ENCODE measurements at regions not wholly inside any gene's neighbourhood (a gene's known extent, or its start where the extent isn't known, plus 50 kb on each side); places are given as distances from the start of the nearest gene placed in this dataset.
A peak's percentile ranks its signal among the peaks of the same experiment; 100 is the strongest.
"Not testable (repeated sequence)": the region's sequence is repeated elsewhere in the genome, so short reads cannot be mapped to it uniquely, and the experiment has no call there.

DNA sequence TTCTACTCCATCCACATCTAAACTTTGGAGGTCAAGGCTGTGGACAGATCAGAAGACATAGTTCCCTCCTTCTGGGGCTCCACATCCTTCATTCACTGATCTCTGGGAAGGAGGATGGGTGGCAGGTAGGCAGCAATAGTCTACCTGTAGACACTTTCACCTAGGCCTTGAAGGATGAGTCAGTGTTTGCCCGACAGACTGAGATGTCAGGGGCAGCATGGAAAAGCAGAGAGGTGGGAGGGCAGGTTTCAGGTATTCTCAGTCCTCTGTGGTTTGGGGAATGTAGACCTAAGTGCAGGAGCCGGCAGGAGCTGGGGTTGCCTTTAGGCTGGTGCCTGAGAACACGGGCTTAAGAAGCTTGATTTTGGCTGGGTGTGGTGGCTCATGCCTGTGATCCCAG is 171.9 kb upstream of the ZNF267 start:
- DNase-seq (ENCODE audit: low read depth) = no peak

DNA sequence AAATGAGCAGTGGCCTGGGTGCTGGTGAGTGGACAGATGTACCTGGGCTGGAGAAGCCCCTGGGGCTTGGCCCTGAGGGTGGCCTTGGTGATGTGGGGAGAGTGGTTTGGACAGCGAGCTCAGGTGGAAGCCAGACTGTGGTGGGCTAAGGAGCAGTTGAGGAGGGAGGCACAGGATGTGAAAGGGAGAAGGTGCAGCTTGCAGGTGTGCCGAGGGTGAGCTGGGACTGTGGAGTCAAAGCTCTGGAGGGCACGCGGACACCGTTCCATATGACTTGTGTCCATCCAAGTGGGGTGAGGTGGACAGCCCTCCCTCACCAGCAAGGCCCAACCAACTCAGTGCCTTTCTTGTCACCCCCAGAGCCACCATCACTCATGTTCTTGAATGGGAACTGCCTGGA is 170.8 kb upstream of the ZNF267 start:
- DNase-seq (ENCODE audit: low read depth) = no peak

DNA sequence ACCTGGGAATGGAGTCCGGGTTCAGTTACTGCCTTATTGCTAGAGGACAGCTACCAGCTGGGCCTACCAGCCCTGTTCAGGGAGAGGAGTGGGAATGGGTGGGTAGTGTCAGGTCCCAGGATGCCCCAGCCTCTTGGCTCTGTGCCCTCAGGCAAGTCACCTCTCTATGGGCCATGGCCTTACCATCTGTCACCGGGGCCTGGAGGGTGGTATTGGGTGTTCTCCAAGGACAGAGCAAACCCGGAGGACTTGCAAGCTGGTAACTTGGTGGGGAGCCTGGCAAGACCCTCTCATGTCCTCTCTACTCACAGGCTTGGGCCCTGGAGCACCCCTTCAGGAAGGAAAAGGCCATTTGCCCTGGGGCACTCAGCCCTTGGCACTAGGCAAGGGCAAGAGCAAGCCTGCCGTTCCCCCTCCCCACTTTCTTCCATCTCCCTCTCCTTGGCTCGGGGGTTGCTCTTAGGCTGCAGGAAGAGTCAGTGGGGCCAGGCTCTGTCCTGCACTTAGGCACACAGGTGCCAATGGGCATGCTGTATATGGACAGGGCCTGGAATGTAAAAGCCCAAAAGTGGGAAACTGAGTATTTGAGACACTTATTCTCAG is 170.0 kb upstream of the ZNF267 start:
- DNase-seq (ENCODE audit: low read depth) = no peak

DNA sequence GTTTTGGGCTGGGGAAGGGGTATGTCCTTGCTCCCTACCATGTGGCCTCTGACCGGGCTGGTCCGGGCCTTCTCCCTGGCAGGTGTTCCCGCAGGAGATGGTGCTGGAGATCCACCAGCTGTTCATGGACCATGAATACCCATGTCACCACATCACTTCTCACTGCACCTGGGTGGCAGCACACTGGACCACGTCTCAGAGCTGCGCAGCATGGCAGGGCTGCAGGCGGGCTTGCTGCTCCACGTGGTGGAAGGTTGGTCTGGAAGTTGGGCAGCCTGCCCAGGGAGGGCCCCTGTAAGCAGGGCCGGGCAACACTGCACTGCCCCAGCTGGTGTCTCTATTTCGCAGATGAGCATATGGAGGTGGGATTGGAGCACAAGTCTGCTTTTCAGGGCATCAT is 169.5 kb upstream of the ZNF267 start:
- no peak for DNase-seq (ENCODE audit: low read depth)

DNA sequence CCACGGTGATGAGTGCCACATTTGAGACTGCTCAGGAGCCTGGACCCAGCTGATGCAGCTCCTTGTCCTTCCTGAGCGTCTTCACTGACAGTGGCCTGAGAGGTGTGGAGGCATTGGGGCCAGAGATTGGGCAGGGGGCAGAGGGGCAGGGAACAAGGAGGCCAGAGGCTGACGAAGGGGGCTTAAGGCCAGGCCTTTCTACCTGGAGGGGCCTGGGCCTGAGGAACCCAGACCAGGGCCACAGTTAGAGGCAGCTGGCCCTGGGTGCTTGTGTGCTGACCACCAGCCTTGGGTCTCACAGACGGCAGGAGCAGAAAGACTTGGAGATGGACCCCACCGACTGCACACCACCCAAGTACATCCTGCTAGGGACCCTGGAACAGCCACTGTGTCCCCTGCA is 168.2 kb upstream of the ZNF267 start:
- DNase-seq (ENCODE audit: low read depth) = no peak

DNA sequence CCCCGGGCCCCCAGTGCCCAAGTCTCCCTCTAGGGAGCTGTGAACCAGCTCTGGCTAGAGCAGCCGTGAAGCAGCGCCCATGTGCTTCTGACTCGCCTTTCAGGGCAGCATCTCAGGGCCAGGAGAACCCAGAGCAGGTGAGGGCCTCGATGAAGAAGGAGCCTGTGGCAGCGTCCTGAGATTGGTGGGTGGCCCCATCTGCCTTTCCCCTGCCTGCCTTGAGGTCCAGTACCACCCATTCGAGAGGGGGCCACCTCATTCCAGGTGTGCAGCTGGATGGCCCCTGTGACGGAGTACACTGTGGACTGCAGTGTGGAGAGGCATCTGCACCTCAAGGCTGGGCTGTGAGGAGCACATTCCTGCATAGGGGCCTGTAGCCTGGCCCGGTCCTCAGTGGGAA is 167.3 kb upstream of the ZNF267 start:
- no peak for DNase-seq (ENCODE audit: low read depth)

DNA sequence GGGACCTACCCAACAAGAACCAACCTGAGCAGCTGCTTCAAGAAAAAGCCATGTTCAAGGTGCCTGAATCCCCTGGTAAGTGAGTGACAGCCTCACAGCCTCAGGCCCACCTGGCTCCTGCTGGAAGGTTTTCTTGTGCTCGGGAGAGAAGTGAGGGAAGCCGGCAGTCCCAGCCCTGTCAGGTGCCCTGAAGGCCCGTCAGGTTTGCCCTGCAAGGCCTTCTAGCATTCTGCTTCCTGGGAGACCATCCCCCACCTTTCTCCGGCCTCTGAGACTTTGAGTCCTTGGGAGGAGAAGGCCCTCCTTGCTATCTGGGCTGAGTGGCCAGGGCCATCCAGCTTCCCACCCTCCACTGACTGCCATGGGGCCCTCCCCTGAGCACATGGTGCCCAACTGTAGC is 166.7 kb upstream of the ZNF267 start:
- no peak for DNase-seq (ENCODE audit: low read depth)

DNA sequence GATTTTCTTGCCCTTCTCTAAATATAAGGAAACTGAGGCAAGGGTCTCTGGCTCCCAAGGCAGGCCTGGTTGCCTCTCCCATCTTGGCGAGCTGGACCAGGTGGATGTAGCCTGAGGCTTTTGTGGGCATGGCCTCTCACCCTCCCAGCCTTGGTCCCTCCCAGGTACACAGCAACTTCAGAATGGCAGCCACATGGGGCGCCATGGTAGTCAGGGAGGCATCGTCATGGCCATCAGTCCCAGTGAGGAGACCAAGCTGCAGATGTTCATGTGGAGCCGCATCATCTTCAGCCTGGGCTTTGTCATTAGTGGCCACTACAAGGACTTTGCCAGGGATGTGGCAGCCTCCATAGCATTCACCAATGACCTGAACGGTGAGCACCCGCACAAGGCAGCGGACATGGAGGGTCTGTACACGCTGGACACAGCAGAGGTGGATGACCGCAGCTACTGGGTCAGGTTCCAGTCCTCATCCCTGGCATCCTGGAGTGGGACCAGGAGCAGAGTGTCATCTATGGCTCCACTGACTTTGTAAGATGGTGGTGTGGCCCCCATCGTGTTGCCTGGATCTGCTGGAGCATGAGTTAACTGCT is 165.8 kb upstream of the ZNF267 start:
- DNase-seq (ENCODE audit: low read depth) = no peak

DNA sequence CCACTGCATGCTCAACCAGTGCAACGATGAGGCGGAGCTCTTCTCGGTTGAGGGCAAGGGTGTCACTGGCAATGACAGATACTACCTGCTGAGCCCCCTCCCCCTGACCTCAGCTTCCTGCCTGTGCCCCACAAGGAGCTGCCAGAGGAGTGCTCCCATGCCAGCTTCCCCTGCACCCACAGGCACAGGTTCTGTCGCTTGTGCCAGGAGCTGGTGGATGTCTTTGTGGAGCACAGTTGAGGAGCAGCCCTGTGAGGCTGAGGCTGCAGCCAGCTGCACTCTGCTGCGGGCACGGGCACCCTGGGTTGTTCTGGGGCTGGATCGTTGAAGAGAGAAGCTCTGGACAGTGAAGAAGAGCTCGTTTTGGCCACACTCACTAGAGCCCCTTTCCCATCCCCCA is 165.3 kb upstream of the ZNF267 start:
- DNase-seq (ENCODE audit: low read depth) = no peak

DNA sequence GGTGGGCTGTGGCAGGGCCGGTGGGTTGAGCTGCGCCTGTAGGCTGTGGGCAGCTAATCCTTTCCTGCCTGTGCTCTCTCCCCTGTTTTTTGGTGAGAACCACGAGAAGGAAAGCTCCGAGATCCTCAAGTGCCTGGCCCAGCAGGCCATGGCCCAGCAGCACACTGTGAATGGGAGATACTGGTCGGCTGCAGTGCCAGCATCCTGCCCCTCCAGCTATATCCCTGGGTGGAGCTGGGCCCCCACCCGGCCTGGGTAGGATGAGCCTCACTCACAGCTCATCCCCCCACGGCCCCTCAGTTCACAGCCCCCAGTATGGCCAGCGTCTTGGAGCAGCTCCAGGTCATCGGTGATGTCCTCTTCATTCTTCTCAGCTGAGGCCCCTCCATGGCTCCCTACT is 164.4 kb upstream of the ZNF267 start:
- DNase-seq (ENCODE audit: low read depth) = no peak

DNA sequence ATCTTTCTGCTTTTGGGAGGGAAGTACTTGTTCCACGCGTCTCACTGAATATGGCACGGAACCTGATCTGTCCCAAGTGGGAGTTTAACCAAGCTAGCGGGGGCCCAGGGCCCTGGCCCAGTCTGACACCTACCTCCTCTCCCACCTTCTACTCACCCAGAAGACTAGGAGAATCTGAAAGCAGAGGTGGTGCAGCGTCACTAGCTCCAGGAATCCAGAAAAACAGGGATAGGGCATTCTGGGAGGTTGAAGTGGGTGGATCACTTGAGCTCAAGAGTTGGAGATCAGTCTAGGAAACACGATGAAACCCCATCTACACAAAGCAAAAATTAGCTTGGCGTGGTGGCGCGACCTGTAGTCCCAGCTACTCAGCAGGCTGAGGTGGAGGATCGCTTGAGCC is 163.5 kb upstream of the ZNF267 start:
- DNase-seq (ENCODE audit: low read depth) = no peak

DNA sequence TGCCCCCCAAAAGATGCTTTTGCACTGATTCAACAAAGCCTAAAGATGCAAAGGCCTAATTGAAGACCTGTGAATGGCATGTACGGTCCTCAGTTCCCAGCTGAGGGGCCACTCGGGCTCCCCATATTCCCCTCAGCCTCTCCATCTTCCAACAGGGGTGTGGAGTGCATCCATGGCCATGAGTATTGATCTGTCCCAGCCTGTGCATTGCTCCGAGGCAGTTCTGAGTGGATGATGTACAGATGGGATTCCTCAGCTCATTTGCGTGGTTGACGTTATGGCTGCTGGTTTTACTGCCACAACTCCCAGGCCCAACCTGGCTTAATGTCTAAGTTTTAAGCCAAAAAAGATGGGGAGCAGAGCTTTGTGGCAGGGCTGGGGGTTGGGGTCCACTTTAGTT is 162.7 kb upstream of the ZNF267 start:
- DNase-seq (ENCODE audit: low read depth) = no peak

DNA sequence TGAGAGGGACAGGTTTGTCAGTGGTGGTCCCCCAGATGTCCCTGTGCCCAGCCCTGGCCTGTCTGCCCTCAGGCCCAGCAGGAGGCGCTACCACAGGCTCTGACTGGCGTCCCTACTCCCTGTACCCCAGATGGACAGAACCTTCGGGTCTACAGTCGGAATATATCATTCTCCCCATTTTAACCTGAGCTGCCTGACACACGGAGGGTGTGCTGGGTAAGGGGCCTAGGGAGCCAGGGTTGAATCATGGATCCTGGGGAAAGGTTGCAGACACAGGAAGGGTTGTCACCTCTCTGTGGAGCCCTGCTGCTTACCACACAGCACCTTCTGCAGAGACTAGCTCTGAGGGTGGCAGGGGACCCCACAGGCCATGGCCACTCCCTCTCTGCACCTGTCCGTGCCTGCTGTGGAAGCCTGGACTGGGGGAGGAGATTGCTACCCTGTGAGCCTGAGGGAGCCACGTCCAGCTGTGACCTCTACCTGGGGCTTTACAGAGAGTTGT is 162.2 kb upstream of the ZNF267 start:
- DNase-seq (ENCODE audit: low read depth) = no peak

DNA sequence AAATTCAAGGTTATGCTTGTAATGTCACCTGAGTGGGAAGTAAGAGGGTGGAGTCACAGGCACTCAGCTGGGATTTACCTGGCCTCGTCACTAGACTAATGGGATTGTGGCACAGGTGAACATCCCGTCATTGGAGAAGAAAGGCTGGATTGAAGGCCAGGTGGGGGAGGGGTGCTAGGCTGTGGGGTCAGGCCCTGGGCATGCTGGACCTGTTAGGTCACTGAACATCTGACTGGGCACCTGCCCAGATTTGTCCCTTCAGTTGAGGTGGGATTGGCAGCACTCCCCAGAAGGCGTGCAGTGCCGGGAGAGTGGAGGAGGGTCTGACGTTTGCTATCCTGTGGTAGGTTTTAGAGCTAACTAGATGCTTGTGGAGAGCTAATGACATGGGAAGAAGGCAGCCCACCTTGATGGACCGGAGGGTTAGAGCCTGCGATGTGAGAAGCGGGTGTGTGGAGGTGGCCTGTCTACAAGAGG is 161.5 kb upstream of the ZNF267 start:
- DNase-seq (ENCODE audit: low read depth) = no peak

DNA sequence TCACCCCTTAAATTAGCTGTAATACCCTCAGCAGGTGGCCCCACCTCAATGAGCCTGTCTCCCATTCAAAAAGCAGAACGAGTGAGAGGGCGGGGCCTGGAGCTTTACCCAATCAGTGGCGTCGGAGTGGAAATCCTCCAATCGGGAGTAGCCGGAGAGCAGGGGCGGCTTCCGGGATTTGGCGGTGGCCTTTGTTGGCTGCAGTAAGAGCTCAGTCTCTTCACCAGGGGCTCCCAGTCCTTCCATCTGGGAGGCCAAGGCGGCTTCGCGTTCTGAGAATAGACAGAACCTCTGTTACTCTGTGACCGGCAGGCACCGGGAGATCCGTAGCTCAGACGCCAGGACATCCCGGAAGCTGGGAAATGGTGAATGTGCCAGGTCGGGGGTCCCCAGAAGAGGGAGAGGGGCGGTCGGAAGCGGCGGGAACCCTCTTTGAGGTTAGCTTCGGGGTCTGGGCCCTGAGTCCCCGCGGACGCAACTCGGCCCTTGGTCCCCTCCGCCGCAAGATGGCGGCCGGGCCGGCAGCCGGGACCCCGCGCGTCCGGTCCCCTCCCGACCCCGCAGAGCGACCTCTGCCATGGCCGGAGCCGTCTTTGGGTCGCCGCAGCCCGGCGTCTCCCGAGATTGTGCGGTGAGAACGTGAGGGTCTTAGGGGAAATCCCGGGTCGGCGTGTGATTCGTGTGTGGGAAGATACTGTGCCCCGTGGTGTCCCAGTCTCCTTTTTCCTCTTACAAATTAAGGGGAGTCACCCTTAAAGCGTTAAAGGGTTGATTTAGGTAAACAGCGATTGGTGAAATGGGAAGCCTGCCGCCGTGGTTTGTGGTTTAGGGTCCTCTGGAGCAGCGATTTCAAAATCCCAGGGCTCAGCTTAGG is 160.3 kb upstream of the ZNF267 start:
- peak; percentile 88 for DNase-seq (ENCODE audit: low read depth)

DNA sequence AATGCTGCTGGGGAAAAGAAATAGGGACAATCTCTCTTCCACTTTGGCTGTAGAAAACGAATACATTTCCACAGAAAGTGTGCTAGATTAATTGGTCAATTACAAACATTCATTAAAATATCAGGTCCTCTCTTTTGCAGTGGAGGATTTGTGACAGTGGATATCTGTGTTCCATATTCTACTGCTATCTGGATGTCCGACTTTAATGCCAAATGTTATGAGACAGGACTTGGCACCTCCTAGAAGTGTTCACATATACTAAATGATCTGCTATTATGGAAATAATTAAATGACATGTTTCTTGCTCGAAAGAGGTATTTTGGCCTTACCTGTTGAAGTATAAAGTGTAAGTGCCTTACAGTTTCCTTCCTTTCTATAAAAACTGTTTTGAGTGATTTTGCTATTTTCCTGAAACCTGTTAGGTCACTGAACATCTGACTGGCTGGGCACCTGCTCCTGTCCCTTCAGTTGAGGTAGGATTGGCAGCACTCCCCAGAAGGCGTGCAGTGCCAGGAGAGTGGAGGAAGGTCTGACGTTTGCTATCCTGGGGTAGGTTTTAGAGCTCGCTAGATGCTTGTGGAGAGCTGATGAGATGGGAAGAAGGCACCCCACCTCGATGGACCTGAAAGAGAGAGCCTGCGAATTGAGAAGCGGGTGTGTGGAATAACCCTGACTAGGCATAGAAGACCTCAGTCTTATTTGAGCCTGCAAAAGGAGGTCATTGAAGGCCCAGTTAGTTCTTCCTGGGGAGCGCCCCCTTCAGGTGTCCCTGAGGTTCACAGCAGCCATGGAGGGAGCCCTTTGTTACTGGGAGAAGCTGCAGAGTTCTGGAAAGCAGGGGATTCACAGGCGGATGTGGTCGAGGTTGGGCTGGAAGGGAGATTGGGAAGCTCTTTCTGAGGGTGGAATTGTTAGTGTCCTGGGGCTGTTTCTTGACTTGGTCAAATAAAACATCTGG is 159.4 kb upstream of the ZNF267 start:
- no peak for DNase-seq (ENCODE audit: low read depth)

DNA sequence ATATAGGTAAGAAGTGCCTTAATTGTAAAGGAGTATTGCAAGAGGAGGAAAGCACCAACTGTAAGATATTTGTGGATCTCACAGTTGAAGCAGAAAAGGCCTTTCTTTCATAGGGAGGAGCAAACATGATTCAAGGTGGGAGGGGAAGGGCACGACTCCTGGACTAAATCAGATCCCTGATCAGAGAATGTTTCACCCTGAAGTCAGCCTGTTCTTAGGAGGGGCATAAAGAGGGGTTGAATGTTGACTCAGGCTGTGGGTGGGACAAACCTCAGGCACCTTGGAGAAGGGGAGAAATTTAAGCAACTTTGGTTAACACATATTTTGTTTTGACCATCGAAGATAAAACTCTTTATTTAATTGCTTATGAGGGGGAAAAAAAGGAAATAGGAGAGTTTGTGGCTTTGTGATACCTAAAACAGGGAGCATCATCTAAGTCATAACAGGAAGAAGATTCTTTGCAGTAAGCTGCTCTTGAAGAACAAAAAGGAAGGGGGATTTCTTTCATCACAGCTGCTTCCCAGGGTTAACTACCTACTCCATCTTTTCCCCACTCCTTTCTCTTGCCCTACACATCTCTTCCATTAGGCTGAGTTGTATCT is 158.6 kb upstream of the ZNF267 start:
- no peak for DNase-seq (ENCODE audit: low read depth)

DNA sequence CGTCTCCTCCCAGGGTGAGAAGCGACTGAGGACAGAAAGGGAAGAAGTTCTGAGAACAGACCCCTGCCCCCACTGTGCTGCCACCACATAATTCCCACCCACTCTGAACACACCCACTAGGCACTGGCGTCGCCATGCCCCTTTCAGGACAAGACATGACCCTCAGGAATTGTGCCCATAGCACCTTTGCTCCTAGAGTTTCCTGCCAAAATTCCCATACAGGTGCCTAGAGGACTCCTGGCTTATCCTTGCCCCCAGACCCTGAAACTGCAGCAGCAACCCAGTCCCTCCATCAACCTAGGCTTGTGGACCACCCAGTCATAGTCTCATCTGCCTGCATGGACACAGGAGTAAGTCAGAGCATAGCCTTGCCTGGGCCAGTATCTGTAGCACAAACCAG is 157.7 kb upstream of the ZNF267 start:
- no peak for DNase-seq (ENCODE audit: low read depth)

DNA sequence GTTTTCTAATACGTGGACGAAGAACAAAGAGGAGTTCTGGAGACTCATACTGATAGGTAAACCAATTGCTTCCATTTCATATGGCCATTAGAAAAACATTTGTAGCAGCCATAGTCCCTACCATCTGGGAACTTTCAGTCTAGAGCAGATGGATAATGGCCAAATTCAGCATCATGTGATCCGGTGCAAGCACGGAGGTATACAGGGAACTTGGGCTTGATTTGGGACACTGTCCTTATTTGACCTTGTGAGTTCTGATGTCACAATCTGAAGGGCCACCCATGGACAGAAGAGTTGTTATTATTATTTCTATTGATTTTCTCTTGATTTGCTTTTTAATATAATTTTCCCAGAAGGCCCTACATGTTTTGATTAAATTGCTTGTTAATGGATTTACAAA is 154.6 kb upstream of the ZNF267 start:
- DNase-seq (ENCODE audit: low read depth) = no peak

DNA sequence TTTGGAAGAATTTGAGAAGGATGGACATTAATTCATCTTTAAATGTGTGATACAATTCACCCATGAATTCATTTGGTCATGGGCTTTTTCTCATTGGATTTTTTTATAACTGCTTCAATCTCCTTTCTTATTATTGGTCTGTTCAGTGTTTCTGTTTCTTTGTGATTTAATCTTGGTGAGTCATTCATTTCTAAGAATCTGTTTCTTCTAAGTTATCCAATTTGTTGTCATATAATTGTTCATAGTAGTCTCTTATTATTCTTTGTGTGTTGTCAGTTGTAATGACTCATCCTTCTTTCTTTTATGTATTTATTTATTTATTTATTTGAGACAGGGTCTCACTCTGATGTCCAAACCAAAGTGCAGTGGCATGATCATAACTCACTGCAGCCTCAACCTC is 146.1 kb upstream of the ZNF267 start:
- DNase-seq (ENCODE audit: low read depth) = no peak

DNA sequence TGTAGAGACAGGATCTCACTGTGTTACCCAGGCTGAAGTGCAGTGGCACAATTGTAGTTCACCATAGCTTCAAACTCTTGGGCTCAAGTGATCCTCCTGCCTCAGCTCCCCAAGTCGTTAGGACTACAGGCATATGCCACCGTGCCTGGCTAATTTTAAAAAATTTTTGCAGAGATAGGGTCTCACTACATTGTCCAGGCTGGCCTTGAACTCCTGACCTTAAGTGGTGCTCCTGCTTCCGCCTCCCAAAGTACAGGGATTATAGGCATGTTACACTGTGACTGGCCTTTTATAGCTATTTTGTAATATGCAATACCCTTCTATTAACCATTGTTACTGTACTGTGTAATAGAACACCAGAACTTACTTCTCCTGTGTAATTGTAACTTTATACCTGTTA is 139.3 kb upstream of the ZNF267 start:
- DNase-seq (ENCODE audit: low read depth) = no peak

DNA sequence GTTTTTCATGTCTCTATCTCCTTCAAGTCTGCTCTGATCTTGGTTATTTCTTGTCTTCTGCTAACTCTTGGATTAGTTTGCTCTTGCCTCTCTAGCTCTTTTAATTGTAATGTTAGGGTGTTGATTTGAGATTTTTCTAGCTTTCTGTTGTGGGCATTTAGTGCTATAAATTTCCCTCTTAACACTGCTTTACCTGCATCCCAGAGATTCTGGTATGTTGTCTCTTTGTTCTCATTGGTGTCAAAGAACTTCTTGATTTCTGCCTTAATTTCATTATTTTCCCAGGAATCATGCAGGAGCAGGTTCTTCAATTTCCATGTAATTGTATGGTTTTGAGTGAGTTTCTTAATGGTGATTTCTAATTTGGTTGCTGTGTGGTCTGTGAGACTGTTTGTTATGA is 128.5 kb upstream of the ZNF267 start:
- not testable (repeated sequence) for DNase-seq (ENCODE audit: low read depth)

All from T follicular helper cell (primary cell).